ENCODE measurements at regions not wholly inside any gene's neighbourhood (a gene's known extent, or its start where the extent isn't known, plus 50 kb on each side); places are given as distances from the start of the nearest gene placed in this dataset.

DNA sequence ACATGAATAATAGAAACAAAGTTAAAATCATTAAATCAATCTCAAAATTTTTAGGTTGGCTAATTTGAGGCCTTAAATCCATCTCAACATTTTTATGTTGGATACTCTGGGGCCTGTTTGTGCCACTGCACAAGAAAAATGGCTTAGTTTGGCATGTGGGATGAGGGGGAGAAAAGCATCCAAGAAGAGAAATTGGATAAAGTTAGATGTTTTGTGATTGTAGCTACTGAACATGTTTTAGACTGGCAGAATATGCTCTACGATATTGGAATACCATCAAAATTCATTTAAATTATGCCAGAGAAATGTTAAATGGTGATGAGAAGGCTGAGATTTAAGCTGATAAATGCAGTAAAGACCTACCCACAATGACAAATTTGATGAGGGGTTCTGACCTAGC, 376.9 kb downstream of the CXXC4 start:
- no peak for TF ChIP-seq CTCF (conservative IDR thresholded peaks at IDR 0.05)
- no peak overlapping the region for H3K4me3 Mint-ChIP-seq
- peaks cover 26% of the 10 kb centered on the region for H3K9me3 Mint-ChIP-seq
- DNase-seq: no peak
- Histone ChIP-seq H3K27me3 (ENCODE audit: control insufficient read depth, insufficient read depth, low read length, poor library complexity, severe bottlenecking) (no peaks in the 10 kb centered on the region), H3K4me3 (ENCODE audit: low read length) (no peak overlapping the region), H3K36me3 (ENCODE audit: control insufficient read depth, insufficient read depth, low read length) (no peaks in the 10 kb centered on the region), H3K27ac (ENCODE audit: low read depth, low read length) (no peak overlapping the region), H3K9ac (ENCODE audit: extremely low read depth, low read length, poor library complexity, severe bottlenecking) (no peak overlapping the region), H3K9me3 (ENCODE audit: control insufficient read depth, low read length) (peaks cover 9% of the 10 kb centered on the region), H3K4me1 (ENCODE audit: control insufficient read depth, insufficient read depth, low read length) (no peaks in the 10 kb centered on the region)
- no peaks in the 10 kb centered on the region for H3K36me3 Mint-ChIP-seq (ENCODE audit: low read depth)
- H3K27me3 Mint-ChIP-seq (ENCODE audit: insufficient read depth): no peaks in the 10 kb centered on the region
- H3K27ac Mint-ChIP-seq: no peak overlapping the region
- H3K4me1 Mint-ChIP-seq: no peaks in the 10 kb centered on the region
- WGBS, 2 experiments (ENCODE audit: insufficient coverage in 1 of 2, insufficient read length in 1 of 2): 90% methylated on average over 1 of the region's 1 CpG; no CpG with 5 or more reads in 1 of the 2 experiments

DNA sequence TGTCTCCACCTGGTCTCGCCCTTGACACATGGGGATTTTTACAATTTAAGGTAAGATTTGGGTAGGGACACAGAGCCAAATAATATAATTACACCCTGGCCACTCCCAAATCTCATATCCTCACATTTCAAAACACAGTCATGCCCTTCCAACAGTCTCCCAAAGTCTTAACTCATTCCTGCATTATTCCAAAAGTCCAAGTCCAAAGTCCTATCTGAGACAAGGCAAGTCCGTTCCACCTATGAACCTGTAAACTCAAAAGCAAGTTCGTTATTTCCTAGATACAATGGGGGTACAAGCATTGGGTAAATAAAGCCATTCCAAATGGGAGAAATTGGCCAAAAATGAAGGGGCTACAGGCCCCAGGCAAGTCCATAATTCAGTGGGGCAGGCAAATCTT, 380.8 kb downstream of the CXXC4 start:
- Histone ChIP-seq H3K4me1 (ENCODE audit: control insufficient read depth, insufficient read depth, low read length) (no peaks in the 10 kb centered on the region), H3K9me3 (ENCODE audit: control insufficient read depth, low read length) (peaks cover 9% of the 10 kb centered on the region), H3K36me3 (ENCODE audit: control insufficient read depth, insufficient read depth, low read length) (no peaks in the 10 kb centered on the region), H3K9ac (ENCODE audit: extremely low read depth, low read length, poor library complexity, severe bottlenecking) (no peak overlapping the region), H3K27me3 (ENCODE audit: control insufficient read depth, insufficient read depth, low read length, poor library complexity, severe bottlenecking) (no peaks in the 10 kb centered on the region), H3K4me3 (ENCODE audit: low read length) (no peak overlapping the region), H3K27ac (ENCODE audit: low read depth, low read length) (no peak overlapping the region)
- no peaks in the 10 kb centered on the region for H3K27me3 Mint-ChIP-seq (ENCODE audit: insufficient read depth)
- no peaks in the 10 kb centered on the region for H3K4me1 Mint-ChIP-seq
- no peak for TF ChIP-seq CTCF (conservative IDR thresholded peaks at IDR 0.05)
- DNase-seq: no peak
- H3K4me3 Mint-ChIP-seq: no peak overlapping the region
- WGBS, 2 experiments (ENCODE audit: insufficient coverage in 1 of 2, insufficient read length in 1 of 2): 89 to 92% methylated on average over 2 to 3 of the region's 3 CpGs
- H3K36me3 Mint-ChIP-seq (ENCODE audit: low read depth): no peaks in the 10 kb centered on the region
- H3K27ac Mint-ChIP-seq: no peak overlapping the region
- peaks cover 28% of the 10 kb centered on the region for H3K9me3 Mint-ChIP-seq

- peak overlapping the region; percentile 23 for H3K4me3 ChIP-seq (ENCODE audit: low read length)
- H3K9me3 ChIP-seq (ENCODE audit: control insufficient read depth, low read length): peaks cover 37% of the 10 kb centered on the region
- H3K4me1 ChIP-seq (ENCODE audit: control insufficient read depth, insufficient read depth, low read length): no peaks in the 10 kb centered on the region
- peaks cover 44% of the 10 kb centered on the region for H3K9me3 Mint-ChIP-seq
- H3K27ac ChIP-seq (ENCODE audit: low read depth, low read length): no peak overlapping the region
- no peak overlapping the region for H3K4me3 Mint-ChIP-seq
- H3K4me1 Mint-ChIP-seq: no peaks in the 10 kb centered on the region
- no peaks in the 10 kb centered on the region for H3K36me3 ChIP-seq (ENCODE audit: control insufficient read depth, insufficient read depth, low read length)
- TF ChIP-seq CTCF (conservative IDR thresholded peaks at IDR 0.05): no peak
- H3K27me3 Mint-ChIP-seq (ENCODE audit: insufficient read depth): no peaks in the 10 kb centered on the region
- H3K9ac ChIP-seq (ENCODE audit: extremely low read depth, low read length, poor library complexity, severe bottlenecking): no peak overlapping the region
- H3K27me3 ChIP-seq (ENCODE audit: control insufficient read depth, insufficient read depth, low read length, poor library complexity, severe bottlenecking): no peaks in the 10 kb centered on the region
- H3K27ac Mint-ChIP-seq: no peak overlapping the region
- H3K36me3 Mint-ChIP-seq (ENCODE audit: low read depth): peaks cover 3% of the 10 kb centered on the region
- no peak for DNase-seq
Measured at GRCh38 chr4:104099141-104099540, 379.4 kb upstream of the TACR3 start.
